HG03135 (cell line): ENCODE measurements at regions not wholly inside any gene's neighbourhood (a gene's known extent, or its start where the extent isn't known, plus 50 kb on each side); places are given as distances from the start of the nearest gene placed in this dataset.
"Not testable (repeated sequence)": the region's sequence is repeated elsewhere in the genome, so short reads cannot be mapped to it uniquely, and the experiment has no call there.

Source experiments
- ATAC-seq: cut with Tn5 transposase; IDR thresholded peaks from one replicate; pipeline ENCODE4 v1.9.1; 2021; ENCODE audit warnings: mild to moderate bottlenecking, moderate library complexity; ENCODE audit not compliant: unreplicated experiment

DNA sequence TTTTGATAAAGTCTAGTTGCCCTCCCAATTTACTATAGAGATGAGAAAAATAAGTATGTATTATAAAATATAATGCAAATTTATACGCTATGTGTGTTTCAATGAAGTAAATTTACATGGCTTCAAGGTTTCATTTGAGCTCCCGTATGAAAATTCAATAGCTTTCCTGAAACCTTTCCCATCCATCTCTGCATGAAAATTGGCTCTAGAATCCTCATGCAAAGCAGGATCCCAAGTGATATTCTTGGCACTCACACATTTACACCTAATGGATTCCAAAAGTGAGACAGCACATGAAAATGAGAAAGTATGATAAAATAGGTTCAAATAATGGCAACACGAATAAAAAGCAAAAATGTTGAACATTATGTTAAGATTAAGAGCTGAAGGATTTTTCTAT is 1595.8 kb upstream of the SEL1L start:
- ATAC-seq, result no peak

DNA sequence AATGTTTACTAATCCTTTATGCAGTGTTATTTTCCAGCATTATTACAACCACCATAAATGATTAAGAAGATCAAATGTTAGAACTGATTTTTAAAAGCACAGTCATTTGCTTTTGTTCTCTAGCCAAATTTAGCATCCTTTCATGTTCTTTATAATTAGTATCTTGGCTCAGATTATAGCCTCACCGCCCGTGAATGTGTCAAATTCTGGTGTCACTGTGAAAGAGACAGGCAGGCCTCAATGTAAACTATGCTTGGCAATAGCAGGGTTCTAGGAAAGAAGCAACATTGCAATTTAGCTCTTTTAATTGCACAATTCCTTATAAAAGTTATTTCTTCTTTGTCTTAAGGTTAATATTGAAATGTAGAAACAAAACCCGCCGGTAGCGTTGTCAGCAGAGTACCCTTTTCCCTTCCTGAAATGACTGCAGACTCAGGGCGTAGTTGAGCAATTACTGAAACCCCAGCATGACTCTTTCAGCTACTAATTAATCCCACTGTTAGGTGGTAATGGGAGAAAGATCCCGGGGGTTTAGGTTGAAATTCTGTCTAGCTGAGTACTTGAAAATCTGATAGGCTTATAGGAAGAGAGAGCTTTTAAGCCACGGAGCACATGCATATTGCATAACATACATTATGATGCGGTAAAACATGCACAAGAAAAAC is 1600.5 kb upstream of the SEL1L start:
- no peak for ATAC-seq

DNA sequence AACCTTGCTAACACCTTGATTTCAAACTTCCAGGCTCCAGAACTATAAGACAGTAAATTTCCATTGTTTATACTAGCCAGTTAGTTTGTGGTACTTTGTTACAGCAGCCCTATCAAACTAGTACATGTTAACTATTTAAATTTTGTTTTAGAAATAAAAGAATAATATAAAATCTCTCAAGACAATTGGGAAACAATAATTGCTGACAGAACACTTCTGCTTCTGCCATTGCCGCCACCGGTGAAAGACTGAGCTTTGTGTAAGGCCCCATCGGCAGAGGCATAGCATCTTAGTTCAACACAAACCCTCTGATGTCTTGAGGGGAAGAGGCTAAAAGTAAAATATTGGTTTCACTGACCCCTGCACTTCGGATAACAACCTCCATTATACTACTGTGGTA is 1607.1 kb upstream of the SEL1L start:
- ATAC-seq, result no peak

DNA sequence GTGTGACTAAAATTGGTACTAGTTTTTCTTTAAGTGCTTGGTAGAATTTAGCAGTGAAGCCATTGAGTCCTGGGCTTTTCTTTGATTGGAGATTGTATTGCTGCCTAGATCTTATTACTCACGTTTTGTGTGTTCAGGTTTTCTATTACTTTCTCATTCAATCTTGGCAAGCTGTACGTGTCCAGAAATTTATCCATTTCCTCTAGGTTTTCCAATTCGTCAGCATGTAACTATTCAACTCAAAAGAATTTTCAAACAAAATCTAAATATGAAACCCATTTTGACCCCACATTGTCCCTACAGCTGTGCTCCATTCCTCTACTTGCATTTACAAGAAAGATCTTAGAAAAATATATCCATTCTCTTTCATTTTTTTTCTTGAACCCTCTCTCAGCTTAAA is 1613.4 kb upstream of the SEL1L start:
- no peak for ATAC-seq

DNA sequence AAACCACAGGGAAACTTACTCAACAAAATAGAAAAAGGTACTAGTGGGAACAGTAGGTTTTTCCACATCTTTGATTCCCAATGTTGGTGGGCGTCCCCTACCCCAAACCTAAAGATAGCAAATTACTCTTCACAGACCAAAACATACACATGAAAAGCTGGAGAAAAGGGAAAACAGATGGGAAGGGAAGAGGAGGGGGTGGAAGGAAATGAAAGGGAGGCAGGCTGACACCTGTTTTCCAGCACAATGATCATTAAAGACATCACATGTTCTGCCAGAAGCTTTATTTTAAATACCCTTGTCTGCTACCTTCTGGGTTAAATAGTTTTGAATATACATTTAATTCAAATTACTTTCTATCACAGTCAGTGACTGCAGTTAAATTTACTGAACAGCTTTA is 1617.9 kb upstream of the SEL1L start:
- no peak for ATAC-seq

DNA sequence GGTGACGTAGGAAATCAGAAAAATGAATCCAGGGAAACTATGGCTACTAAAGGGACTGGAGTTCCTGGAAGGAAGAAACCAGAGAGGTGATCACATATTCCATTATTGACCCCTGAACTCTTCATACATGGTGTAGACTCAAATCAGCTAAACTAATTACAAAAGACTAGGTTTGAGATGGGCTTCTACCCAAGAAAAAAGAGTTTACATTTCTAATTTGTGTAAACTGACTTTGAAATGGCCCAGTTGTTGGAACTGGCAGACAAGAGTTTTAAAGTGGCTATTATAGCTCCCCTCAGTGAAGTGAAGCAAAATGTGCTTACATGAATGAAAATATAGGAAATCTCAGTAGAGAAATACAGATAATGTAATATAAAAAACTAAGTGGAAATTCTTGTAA is 1619.4 kb upstream of the SEL1L start:
- ATAC-seq, result no peak

DNA sequence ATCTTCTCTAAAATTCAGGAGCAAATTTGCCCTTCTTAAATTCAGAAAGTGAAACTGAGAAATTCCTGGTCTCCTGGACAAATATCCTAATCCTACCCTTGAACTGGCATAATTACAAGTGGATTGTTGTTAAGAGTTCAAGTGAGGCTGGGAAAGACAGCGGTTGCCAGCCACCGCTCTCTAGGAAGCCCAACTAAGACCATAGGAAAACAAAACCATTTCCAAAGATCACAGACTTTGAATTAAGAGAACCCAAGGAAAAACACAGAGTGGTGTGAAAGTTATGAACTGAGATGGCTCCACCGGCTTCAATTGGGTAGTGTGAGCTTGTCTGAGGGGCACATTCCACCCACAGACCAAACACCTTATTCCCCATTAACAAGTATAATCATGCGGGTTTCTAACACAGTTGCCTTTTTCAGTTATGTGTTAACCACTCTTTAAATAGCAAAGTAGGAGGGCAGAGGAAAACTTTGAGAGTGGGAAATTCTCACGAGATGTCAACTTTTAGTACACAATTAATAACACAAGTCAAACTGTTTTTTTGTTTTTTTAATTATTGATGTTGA is 1628.8 kb upstream of the SEL1L start:
- ATAC-seq, result no peak

DNA sequence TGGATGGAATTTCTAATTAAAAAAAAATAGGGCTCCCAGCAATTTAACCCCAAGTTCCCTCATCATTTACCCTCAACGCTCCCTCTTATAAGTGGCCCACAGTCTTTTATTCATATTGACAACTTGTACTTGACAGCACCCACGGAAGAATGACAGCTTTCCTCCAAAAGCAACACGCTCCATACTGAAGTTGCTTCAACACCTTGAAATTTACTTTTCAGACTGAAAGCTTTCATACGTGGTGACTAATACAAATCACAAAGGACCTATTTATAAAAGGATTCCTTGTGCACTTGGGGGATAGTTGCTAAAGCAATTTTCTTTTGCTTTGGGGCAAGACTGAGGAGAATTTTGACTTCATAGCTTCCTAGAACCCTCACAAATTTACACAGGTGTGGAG is 1629.4 kb upstream of the SEL1L start:
- no peak for ATAC-seq

DNA sequence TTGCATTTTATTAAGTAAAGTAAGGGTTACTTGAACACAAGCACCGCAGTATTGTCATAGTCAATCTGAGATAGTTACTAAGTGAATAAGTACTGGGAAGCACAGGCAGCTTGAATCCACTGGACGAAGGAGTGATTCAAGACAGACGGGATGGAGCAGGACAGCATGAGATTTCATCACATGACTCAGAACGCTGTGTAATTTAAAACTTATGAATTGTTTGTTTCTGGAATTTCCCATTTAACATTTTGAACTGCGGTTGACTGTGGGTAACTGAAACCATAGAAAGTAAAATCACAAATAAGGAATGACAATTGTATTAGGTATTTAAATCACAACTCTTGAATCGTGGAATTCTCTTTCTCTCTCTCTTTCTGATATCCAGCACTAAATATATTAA is 1630.4 kb upstream of the SEL1L start:
- ATAC-seq, result no peak

DNA sequence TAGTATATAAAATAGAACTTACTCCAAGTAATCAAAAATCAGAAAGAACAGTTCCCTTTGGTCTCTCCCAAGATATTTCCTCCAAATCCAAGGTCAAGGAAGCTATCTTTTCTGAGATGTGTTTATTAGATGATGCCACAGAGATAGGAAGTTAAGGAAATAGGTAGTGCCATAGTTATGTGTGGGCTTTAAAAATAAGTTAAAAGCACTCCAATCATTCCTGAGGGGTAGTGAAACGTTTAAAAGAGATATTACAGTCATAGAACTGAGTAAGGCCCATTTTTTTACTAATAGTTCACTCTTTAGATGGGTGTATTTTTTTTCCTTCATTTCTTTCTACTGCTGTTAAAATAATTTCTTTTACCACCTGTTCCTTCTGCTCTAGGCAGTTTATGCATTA is 1630.9 kb upstream of the SEL1L start:
- no peak for ATAC-seq

DNA sequence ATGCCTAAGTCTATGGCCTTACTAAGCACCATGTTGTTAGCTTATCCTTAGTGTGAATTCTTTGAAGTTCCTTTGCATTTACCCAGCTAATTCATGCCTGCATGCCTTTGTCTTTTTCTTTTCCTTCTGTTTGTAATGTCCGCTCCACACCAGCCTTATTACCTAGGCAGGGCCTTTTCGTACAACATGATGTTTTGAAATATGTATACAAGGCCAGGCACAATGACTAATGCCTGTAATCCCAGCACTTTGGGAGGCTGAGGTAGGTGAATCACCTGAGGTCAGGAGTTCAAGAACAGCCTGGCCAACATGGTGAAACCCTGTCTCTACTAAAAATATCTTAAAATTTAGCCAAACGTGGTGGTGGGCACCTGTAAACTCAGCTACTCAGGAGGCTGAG is 1636.5 kb upstream of the SEL1L start:
- ATAC-seq, result no peak

DNA sequence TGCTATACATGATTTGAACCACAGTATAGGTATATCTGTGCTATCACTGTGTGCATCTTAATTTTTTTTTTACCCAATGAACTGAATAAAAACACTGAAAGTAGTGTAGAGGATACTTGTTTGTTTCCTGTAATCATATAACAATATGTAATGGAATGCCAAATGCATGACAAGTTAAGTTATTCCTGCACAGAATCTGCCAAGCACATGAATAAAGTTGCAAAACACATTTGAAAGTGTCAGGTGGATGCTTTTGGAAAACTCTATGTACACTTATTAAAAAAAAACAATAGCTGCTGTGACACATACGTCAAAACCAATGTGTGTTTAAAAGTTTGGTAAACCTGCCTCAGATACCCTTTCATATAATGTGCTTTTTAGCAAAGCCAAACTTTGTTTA is 1638.1 kb upstream of the SEL1L start:
- no peak for ATAC-seq

DNA sequence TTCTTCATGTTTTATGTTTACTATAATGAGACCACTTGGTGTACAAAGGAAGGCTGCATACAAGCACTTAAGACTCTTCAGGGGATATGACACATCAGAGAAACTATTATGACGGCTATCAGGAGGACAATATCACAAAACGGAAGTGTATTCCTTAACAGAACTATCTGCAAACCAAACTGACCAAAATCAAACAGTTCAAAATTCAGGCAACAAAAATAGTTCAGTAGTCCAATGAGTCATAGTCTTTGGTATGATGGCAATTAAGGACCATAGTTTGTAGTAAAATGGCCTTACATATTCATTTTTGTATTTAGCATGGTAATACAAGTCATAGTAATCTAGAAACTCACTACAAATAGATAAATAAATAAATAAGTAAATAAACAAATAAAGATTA is 1638.7 kb upstream of the SEL1L start:
- ATAC-seq, result no peak

DNA sequence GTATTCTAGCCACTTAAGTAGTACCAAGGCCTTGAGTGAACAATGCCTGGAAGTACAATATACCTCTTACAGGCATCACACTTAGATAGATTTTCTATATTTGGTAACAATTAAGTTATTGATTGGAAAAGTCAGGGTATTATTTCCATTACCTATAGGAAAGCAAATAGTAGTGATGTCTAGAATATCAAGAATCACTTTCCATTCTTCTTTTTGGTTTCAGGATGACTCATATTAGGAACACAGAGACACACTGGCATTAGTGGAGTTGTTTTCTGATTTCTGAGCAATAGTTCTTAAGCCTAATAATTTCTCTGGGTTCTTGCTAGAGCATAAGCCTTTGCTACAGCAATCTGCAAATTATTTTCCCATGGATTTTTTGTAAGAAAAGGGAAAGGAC is 1640.0 kb upstream of the SEL1L start:
- no peak for ATAC-seq

DNA sequence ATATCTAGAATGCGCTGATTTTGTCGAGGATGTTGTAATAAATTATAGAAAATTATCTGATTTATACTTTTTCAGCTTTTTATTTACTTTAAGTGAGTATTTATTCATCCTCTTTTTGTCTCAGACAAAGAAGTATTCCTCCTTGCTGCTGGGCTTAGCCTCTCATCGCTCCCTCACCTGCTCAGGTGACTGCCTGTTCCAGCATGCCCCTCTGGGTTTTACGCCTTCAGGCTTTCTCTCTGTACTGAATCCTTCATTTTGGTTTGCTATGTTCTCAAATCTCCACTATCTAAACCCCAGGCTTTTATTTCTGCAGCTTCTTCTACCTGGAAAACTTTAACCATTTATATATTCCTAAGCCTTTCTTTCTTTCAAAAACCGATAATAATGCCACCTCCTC is 1650.9 kb upstream of the SEL1L start:
- ATAC-seq, result no peak

DNA sequence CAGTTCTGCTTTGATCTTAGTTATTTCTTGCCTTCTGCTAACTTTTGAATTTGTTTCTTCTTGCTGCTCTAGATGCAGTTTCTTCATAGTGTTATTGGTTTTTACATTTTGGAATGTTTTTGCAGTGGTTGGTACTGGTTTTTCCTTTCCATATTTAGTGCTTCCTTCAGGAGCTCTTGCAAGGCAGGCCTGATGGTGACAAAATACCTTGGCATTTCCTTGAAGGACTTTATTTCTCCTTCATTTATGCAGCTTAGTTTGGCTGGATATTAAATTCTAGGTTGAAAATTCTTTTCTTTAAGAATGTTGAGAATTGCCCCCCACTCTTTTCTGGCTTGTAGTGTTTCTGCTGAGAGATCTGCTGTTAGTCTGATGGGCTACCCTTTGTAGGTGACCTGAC is 1654.7 kb upstream of the SEL1L start:
- ATAC-seq, result not testable (repeated sequence)

DNA sequence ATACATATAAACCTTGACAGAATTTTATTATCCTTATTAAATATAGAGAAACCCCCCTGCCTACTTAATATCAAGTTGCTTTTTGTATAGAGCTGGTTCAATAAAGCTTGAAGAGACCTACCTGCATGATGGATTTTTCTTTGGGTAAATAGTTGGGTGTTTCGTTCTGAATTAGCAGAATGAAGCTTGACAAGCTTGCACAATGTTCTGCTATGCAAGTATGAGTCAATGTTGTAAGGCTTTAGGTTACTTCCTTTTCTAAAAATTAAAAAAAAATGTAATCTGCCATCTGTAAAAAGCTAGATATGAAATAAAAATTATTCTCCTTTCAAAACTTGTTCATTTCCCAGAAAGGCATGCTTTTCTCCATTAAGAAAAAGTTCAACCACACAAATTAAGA is 1662.6 kb upstream of the SEL1L start:
- ATAC-seq, result no peak

DNA sequence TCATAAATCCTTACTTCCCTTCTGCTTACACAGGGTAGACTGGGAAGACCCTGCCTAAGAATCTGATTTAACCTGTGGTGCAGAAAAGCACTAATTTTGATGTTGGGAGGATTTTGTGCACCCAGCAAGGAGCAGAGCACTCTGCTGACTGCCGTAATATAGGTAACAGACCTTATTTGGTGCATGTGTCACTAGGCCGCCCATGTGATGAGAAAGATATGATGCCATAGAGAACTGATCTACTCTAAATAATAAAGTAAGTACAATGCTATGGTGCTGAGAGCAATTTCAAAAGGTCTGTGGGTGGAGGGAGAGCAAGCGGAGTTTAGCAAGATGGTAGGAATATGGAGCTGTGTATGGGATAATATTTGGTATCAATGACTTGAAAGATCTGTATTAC is 1663.6 kb upstream of the SEL1L start:
- ATAC-seq, result no peak

DNA sequence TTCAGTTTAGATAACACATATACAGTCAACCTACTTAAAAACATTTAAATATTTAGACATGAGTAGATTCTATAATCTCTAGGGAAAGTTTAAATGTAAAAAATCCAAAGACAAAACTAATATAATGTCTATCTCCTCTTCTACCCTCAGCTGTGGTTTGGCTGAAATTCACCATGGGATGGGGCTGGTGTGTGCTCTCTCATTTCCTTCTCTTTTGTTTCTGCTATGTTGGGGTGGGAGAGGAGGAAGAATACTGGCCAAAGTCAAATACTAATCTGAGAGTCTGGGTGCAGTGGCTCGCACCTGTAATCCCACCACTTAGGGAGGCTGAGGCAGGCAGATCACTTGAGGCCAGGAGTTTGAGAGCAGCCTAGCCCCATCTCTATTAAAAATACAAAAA is 1673.9 kb upstream of the SEL1L start:
- no peak for ATAC-seq

DNA sequence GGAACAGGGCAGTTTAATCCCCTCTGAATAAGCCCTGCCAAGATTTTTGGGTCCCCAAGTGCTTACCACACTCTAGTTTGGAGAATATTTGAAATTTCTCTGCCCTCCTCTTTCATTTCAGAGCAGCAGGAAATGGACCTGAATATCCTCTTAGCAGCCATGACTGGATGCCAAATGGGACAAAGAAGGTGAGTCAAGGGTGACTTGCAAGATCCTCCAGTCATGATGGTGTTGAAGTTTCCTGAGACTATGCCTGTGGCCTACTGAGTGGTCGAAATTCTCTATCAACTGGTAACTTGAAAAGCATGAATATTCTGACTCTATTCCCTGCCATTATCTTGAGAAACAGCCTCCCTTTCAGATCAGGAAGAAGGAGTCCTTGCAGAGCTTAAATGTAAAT is 1674.7 kb upstream of the SEL1L start:
- ATAC-seq, result no peak

DNA sequence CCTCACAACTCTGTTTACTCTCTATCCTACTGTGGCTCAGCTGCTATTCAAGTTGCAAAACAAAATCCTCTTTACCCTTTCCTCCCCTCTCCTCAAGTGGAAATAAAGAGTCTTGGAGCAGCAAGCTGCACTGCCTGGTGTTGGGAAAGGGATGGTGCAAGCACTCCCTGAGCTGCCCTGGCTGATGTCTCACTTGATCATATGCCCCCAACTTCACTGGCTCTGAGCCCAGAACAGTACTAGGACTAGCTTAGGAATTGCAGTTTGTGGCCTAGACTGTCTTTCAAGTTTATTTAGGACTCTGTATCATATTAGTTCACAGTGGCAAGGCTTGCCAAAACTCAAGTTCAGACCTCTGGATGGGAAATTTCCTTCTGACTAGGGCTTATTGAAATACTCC is 1683.8 kb upstream of the SEL1L start:
- no peak for ATAC-seq

DNA sequence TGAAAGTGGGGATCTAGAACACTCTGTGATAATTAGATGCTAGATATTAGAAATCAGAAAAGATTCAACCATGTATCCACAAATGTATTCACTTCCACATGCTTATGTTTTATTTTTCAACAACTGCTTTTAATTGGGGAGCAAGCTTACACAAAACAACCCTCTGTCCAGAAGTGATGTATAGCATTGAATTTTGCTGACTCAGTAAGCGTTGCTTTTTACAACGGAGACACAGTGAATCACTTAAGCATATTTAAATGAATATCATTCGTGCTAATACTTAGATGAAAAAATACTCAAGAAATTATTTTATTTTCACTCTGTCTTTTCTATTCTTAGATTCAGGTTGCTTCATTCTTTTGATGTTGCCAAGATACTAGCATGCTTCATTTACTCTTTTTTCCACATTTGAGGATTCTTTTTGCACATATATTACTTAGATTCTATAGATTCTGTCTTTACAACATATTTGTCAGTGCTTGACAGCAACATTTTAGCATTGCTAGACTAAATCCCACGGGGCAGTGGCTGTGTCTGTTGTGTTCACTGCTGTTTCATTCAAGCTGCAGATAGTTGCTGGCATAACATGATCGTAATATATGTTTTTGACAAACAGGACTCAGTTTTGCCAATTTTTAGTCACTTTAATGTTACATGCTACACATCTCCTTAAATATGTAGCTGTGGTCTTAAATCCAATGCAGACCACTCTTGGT is 1714.4 kb upstream of the SEL1L start:
- ATAC-seq, result no peak

DNA sequence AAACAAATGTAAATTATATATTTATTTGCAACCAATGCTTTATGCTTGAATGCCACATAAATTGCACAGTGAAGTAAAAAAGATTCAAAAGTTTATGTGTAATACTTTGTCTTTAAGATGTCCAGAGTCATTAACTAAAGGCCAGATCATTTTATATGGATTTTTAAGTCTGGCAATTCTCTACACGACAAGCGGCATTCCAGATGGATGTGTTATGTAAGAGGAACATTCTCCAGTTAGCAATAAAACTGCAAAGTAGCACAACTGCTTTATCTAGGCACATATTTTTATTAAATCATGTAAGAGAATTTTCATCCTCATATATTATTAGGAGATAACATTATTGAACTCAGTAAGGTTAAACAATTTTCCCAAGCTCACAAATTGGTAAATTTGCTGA is 1717.7 kb upstream of the SEL1L start:
- no peak for ATAC-seq
